ENCODE measurements at regions not wholly inside any gene's neighbourhood (a gene's known extent, or its start where the extent isn't known, plus 50 kb on each side); places are given as distances from the start of the nearest gene placed in this dataset.
A peak's percentile ranks its signal among the peaks of the same experiment; 100 is the strongest.

DNA sequence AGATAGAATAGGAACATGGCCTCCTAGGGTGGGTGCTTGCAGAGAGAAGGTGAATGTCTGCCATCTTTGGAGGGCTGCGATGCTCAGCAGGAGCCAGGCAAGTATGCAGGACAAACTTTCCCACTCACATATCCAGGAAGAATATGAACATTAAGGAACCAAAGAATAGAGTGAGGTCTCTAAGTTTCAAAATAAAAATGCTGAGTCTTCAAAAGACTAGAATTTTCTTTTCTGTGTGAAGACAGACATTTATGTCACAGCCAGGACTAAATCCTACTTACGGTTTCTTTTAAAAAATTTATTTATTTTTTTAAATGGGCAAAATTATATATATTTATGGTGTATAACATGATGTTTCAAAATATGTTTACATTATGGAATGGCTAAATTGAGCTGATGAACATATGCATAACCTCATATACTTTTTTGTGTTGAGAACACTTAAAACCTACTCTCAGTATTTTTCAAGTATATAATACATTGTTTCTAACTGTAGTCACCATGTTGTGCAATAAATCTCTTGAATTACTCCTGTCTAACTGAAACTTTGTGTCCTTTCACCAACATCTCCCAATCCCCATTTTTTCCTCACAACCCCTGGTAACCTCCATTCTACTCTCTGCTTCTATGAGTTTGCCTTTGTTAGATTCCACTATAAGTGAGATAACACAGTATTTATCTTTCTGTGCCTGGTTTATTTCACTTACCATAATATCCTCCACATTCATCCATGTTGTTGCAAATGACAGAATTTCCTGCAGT is 177.8 kb upstream of the HAND2 start:
- DNase-seq = peak; percentile 3
- H3K4me2 ChIP-seq (ENCODE audit: unreplicated experiment) = no peak overlapping the region
- no peaks in the 10 kb centered on the region for H3K4me1 ChIP-seq (ENCODE audit: insufficient read depth)
- H3K27me3 ChIP-seq (replicated peaks; ENCODE audit: insufficient read depth) = no peaks in the 10 kb centered on the region
- no peaks in the 10 kb centered on the region for H4K20me1 ChIP-seq (ENCODE audit: insufficient read depth)
- H3K9ac ChIP-seq = no peak overlapping the region
- no peak for TF ChIP-seq EZH2 (IDR thresholded peaks at IDR 0.05; ENCODE audit: insufficient read depth, poor library complexity, severe bottlenecking)
- TF ChIP-seq EZH2phosphoT487 (IDR thresholded peaks at IDR 0.05; ENCODE audit: insufficient read depth, low read depth) = no peak
- H3K36me3 ChIP-seq (ENCODE audit: low read depth) = no peaks in the 10 kb centered on the region
- H3K4me3 ChIP-seq = no peak overlapping the region
- H3K9me2 ChIP-seq (ENCODE audit: insufficient read depth) = no peaks in the 10 kb centered on the region
- no peaks in the 10 kb centered on the region for H3K79me2 ChIP-seq (ENCODE audit: insufficient read depth)
- H3K9me3 ChIP-seq (ENCODE audit: low read depth) = no peaks in the 10 kb centered on the region
- in situ Hi-C loops (cut with MboI) = no loop called here
- H3K27ac ChIP-seq = no peak overlapping the region
- 79 to 90% methylated on average over 2 of the region's 2 CpGs for WGBS, 2 experiments (ENCODE audit: low coverage in 1 of 2, low lambda C conversion rate in 2 of 2, missing lambda C conversion rate in 2 of 2)
- H3F3A ChIP-seq (ENCODE audit: insufficient read depth) = no peaks in the 10 kb centered on the region
- no peak overlapping the region for H2AFZ ChIP-seq

- Histone ChIP-seq H2AFZ (no peak overlapping the region), H3K9ac (no peak overlapping the region), H3F3A (ENCODE audit: insufficient read depth) (no peaks in the 10 kb centered on the region), H3K9me3 (ENCODE audit: low read depth) (no peaks in the 10 kb centered on the region), H4K20me1 (ENCODE audit: insufficient read depth) (no peaks in the 10 kb centered on the region), H3K27me3 (replicated peaks; ENCODE audit: insufficient read depth) (no peaks in the 10 kb centered on the region), H3K9me2 (ENCODE audit: insufficient read depth) (no peaks in the 10 kb centered on the region), H3K4me1 (ENCODE audit: insufficient read depth) (no peaks in the 10 kb centered on the region), H3K4me3 (no peak overlapping the region), H3K79me2 (ENCODE audit: insufficient read depth) (no peaks in the 10 kb centered on the region), H3K27ac (no peak overlapping the region), H3K4me2 (ENCODE audit: unreplicated experiment) (no peak overlapping the region), H3K36me3 (ENCODE audit: low read depth) (no peaks in the 10 kb centered on the region)
- in situ Hi-C loops (cut with MboI) = no loop called here
- TF ChIP-seq EZH2 (IDR thresholded peaks at IDR 0.05; ENCODE audit: insufficient read depth, poor library complexity, severe bottlenecking) (no peak), EZH2phosphoT487 (IDR thresholded peaks at IDR 0.05; ENCODE audit: insufficient read depth, low read depth) (no peak)
- 13% methylated on average over 9 of the region's 9 CpGs for WGBS, 2 experiments (ENCODE audit: low coverage in 1 of 2, low lambda C conversion rate in 2 of 2, missing lambda C conversion rate in 2 of 2)
- no peak for DNase-seq
These were observed 174.2 kb upstream of the HAND2 start for GRCh38 chr4:173704201-173704600.

DNA sequence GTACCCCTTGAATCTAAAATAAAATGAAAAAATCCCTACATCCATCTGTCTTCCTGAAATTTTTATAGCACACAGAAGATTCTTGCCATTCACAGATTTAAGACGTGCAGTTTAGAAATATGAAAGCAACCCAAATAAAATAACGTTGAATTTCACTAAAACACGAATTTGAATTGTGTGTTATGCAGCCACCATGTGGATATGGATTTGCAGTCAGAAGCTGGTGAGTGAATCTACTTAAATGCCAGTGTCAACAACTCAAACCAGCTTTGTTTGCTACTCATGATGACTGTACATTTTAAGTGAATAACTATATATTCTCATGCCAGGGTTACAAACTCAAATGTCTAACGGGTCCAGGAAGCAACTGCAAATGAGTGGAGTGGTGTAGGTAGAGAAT is 173.0 kb upstream of the HAND2 start:
- H3K9me2 ChIP-seq (ENCODE audit: insufficient read depth) = no peaks in the 10 kb centered on the region
- no peaks in the 10 kb centered on the region for H3F3A ChIP-seq (ENCODE audit: insufficient read depth)
- DNase-seq = peak; percentile 6
- H3K79me2 ChIP-seq (ENCODE audit: insufficient read depth) = no peaks in the 10 kb centered on the region
- no peak overlapping the region for H3K4me3 ChIP-seq
- H3K36me3 ChIP-seq (ENCODE audit: low read depth) = no peaks in the 10 kb centered on the region
- TF ChIP-seq EZH2 (IDR thresholded peaks at IDR 0.05; ENCODE audit: insufficient read depth, poor library complexity, severe bottlenecking) (no peak), EZH2phosphoT487 (IDR thresholded peaks at IDR 0.05; ENCODE audit: insufficient read depth, low read depth) (no peak)
- in situ Hi-C loops (cut with MboI) = no loop called here
- H3K4me1 ChIP-seq (ENCODE audit: insufficient read depth) = no peaks in the 10 kb centered on the region
- no peaks in the 10 kb centered on the region for H3K9me3 ChIP-seq (ENCODE audit: low read depth)
- H4K20me1 ChIP-seq (ENCODE audit: insufficient read depth) = no peaks in the 10 kb centered on the region
- WGBS, 2 experiments (ENCODE audit: low coverage in 1 of 2, low lambda C conversion rate in 2 of 2, missing lambda C conversion rate in 2 of 2) = 71 to 73% methylated on average over 4 of the region's 4 CpGs
- no peak overlapping the region for H3K27ac ChIP-seq
- H3K27me3 ChIP-seq (replicated peaks; ENCODE audit: insufficient read depth) = no peaks in the 10 kb centered on the region
- no peak overlapping the region for H3K4me2 ChIP-seq (ENCODE audit: unreplicated experiment)
- H2AFZ ChIP-seq = no peak overlapping the region
- no peak overlapping the region for H3K9ac ChIP-seq

GRCh38 chr4:173700650-173701049 is 170.6 kb upstream of the HAND2 start:
- no peak for DNase-seq
- Histone ChIP-seq H3K4me2 (ENCODE audit: unreplicated experiment) (no peak overlapping the region), H3K27ac (no peak overlapping the region), H3K9me3 (ENCODE audit: low read depth) (no peaks in the 10 kb centered on the region), H3K27me3 (replicated peaks; ENCODE audit: insufficient read depth) (no peaks in the 10 kb centered on the region), H3K4me3 (no peak overlapping the region), H3K9ac (no peak overlapping the region), H3K4me1 (ENCODE audit: insufficient read depth) (no peaks in the 10 kb centered on the region), H2AFZ (no peak overlapping the region), H4K20me1 (ENCODE audit: insufficient read depth) (no peaks in the 10 kb centered on the region), H3K36me3 (ENCODE audit: low read depth) (no peaks in the 10 kb centered on the region), H3K79me2 (ENCODE audit: insufficient read depth) (no peaks in the 10 kb centered on the region), H3F3A (ENCODE audit: insufficient read depth) (no peaks in the 10 kb centered on the region), H3K9me2 (ENCODE audit: insufficient read depth) (no peaks in the 10 kb centered on the region)
- TF ChIP-seq EZH2 (IDR thresholded peaks at IDR 0.05; ENCODE audit: insufficient read depth, poor library complexity, severe bottlenecking) (no peak), EZH2phosphoT487 (IDR thresholded peaks at IDR 0.05; ENCODE audit: insufficient read depth, low read depth) (no peak)
- 94 to 96% methylated on average over 4 of the region's 4 CpGs for WGBS, 2 experiments (ENCODE audit: low coverage in 1 of 2, low lambda C conversion rate in 2 of 2, missing lambda C conversion rate in 2 of 2)
- in situ Hi-C loops (cut with MboI) = no loop called here

All from GM23248 (cell line).